GM12801 (cell line): ENCODE measurements at regions not wholly inside any gene's neighbourhood (a gene's known extent, or its start where the extent isn't known, plus 50 kb on each side); places are given as distances from the start of the nearest gene placed in this dataset.

ENCODE experiments used
- TF ChIP-seq, protein P1 (sequence below): IDR thresholded peaks from one replicate; pipeline ENCODE4 v1.5.1; 2011; ENCODE audit warnings: control low read depth; ENCODE audit not compliant: insufficient read length; ENCODE audit errors: extremely low read depth

DNA sequence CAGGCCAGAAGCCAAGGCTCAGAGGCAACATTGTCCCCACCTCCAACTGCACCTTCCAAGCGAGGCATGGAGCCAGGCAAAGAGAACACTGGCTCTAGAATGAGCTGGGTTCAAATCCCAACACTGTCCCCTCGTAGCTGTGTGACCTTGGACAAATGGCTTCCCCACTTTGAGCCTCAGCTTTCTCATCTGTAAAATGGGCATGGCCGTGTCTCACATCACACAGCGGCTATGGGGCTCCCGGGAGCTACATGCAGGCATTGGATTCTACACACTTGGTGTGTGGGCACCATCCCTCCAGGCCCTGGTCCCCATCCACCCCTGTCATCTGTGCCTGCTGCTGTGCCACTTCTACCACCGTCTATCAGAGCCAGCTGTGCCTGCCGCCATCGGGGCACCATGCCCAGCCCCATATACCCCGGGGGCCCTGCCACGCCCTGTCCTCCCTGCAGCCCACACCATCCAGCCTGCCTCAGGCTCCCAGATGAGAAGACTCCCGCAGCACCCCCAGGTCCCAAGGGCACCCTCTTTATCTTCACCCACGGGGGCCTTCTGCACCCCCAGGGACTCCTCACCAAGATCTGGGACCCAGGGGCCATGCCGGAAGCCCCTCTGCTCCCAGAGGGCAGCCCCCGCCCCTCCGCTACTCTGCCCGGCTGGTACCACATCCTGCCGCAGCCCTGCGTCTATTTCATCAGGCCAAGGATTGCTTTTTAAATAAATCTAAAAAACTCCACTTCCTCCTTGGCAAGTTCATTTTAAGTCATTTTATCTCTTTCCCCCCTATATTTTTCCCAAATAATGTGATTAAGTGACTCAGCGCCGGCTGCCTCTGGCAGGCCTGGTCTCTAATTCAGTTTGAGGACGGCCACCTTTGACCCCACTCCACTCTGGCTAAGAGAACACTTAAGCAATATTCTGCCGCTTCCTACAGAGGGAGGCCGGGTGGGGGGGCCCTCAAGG is 107.8 kb upstream of the TARDBP start:
- TF ChIP-seq, protein P1, sequence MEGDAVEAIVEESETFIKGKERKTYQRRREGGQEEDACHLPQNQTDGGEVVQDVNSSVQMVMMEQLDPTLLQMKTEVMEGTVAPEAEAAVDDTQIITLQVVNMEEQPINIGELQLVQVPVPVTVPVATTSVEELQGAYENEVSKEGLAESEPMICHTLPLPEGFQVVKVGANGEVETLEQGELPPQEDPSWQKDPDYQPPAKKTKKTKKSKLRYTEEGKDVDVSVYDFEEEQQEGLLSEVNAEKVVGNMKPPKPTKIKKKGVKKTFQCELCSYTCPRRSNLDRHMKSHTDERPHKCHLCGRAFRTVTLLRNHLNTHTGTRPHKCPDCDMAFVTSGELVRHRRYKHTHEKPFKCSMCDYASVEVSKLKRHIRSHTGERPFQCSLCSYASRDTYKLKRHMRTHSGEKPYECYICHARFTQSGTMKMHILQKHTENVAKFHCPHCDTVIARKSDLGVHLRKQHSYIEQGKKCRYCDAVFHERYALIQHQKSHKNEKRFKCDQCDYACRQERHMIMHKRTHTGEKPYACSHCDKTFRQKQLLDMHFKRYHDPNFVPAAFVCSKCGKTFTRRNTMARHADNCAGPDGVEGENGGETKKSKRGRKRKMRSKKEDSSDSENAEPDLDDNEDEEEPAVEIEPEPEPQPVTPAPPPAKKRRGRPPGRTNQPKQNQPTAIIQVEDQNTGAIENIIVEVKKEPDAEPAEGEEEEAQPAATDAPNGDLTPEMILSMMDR = no peak

DNA sequence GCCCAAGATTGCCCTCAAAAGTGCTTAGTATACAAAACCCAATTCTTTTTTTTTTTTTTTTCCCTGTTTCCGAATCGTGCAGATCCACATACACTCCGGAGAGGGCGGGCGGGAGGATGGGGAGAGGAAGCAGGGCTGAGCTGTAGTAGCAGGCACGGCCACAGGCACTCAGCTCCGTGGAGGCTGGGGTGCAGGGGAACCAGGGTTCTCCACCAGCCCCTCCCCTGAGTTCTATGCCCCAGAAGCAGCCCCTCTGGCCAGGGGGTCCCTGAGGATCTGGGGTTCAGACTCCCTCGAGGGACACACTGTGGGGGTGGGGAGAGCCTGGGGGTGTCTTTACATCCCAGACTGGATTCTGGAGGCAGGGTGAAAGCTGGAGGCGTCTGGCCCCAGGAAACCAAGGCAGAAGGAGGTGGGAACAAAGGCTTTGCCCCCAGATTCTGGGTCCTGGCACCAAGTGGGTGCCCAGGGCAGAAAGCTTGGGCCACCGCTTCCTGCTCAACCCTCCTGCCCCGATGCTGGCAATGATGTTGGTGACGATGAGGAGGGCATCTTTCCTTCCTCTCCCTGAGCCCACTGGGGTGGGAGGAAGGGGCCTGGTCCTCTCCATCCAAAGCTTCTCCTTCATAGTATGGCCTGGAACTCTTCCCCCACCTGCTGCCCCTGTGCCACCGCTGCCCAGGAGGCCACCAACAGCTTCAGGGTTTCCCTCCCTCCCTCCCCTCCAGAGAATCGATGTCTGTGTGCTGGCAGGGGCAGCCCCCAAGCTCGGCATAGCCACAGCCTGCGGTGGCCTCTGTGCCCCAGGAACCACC is 106.4 kb upstream of the TARDBP start:
- TF ChIP-seq, protein P1 = no peak

DNA sequence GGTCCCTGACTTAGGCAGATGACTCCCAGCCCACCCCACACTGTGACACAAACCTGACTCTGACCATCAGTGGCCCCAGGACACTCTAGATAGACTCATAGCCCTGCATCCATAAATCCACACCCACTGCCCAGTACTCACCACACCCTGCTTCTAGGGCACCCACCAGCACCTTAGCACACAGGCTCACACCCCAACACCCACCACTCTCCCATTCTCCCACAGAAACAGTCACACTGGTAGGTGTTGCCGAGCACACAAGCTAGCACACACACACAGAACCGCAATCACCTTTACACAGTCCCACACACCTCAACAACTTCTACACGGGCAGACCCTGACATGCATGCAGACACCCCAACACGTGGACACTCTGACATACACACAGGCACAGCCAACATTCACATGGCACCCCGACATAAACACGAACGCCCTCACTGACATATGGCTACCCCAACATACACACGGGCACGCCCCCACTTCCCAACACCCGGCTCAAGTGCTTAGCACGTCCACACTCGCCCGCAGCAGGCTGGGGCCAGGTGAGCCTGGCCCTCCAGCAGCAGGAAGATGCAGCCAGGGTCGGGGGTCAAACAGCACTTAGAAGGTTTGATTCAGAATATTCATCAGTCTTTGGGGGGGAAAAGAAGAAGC is 105.5 kb upstream of the TARDBP start:
- TF ChIP-seq, protein P1 = no peak

DNA sequence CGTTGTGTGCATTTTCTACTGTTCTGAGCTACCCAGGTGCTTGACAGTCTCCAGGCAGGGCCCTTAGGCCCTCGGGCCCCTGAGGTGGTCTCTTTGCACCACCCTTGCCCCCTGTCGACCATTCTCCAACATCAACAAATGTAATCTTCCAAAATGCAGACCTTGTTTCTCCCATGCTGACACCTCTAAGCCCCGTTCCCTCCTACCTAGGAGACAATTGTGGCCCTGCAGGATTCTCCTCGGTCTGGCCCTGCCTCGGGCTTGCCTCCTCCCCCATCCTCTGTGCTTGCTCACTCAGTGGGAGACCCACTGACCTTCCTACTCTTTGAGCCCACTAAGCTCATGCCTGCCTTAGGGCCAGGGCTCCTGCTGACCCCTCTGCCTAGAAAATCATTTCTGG is 104.2 kb upstream of the TARDBP start:
- TF ChIP-seq, protein P1 = no peak

DNA sequence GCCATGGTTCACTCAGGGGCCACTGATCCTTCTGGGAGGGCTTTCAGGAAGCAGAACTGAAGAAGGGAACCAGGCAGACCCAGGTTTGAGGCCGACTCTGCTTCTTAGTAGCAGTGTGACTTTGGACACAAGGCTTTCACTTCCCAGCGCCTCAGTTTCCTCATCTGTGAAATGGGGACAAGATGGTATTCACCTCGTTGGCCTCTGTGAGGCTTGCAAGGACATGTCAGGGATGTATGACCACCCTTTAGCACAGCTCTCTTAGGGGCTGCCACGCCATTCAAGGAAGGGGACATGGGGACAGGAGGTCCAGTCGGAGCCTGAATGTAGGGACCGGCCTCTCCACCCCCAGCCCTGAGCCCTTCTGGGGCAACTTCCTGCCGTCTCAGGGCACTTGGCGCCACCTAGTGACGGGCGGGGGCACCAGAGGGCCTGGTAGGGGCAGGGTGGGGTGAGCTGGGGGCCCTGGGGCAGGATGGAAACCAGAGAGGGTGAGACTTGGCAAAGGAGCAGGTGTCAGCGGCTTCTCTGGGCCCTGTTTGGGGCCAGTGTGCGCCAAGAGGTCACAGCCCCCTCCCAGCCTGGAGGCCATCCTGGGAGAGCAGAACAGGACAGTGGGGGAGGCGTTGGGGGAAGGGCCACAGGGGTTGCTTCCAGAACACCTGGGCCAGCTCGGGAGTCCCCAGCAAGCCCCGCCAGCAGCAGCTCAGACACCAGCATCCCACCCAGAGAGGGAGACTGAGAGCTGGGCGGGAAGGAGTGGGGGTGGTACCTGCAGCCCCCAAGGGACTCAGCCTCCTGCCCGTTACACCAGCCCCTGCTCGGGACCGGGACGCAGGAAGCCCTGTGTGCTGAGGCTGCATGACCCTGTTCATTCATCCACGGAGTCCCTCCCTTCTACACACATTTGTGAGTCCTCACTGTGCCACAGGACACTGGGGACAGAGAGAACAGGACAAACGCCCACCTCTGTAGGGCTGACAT is 102.5 kb upstream of the TARDBP start:
- TF ChIP-seq, protein P1 = no peak

DNA sequence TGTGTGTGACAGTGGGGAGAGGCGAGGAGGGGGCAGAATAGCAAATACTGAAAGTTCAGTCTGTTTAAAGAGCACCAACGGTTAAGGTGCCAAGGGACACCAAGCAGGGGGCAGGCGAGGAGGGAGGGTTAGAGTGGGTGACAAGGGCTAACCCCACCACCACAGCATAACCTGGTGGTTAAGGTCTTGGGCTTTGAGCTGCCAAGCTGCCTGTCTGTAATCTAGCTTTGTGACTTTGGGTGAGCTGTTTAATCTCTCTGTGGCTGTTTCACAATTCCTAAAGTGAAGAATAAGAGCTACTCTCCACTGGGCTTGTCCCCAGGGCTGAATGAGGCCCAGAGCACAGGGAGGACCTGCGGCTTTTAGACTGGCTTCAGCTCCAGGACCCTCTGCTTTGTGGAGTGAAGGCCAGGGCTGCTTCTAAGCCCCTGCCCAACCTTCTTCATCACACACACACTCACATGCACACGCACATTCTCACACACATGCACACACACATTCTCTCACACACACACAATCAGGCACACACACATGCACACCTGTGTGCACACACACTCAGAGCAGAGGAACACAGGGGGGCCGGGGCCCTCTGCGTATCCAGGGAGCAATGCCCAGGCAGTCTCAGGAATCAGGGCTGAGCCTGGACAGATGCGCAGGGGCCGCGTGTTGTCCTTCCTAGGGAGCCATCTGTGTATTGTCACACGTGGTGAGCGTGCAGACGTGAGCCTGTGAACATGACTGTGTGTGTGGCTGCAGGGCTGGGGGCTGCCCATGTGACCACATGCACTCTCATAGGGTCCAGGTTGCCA is 101.6 kb upstream of the TARDBP start:
- TF ChIP-seq, protein P1 = no peak
